ENCODE measurements at regions not wholly inside any gene's neighbourhood (a gene's known extent, or its start where the extent isn't known, plus 50 kb on each side); places are given as distances from the start of the nearest gene placed in this dataset.

DNA sequence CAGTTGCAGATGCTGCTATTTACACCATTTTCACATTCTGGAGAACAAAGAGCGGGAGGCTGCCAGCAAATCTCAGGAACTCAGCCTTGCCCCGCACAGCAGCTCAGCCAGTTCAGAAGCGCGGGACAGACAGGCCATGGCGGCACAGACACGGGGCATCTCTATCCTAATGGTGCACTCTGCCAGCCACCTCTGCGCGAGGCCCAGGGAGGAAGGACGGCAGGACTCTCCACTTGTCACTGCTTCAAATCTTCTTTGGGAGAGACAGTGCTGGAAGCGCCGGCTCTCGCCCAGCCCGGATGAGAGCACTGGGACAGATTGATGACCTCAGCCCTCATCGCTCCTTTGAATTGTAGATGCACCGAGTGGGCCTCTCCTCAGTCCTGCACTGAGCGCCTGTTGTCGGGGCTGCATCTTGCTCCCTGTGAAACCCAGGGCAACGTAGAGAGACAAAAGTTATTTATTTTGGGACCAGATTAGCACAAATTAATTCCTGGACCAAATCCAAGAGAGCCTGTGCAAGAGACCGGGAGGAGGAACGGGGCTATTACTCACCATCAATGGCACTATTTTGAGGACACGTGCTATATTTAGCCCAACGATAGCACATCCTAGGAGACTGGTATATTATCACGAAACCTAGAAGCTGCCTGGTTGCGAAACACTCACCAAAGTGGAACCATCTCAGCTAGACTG, 211.4 kb upstream of the SMIM21 start:
- H3K4me1 ChIP-seq (ENCODE audit: insufficient read depth), result peaks cover 7% of the 10 kb centered on the region; the same call in 1 of the 2 replicates
- Mint-ChIP-seq H3K27ac (no peak overlapping the region), H3K27me3 (ENCODE audit: insufficient read depth, low read depth, poor library complexity) (peaks cover 3% of the 10 kb centered on the region), H3K4me3 (peak overlapping the region; percentile 34; the same call in 2 of the 3 replicates), H3K4me1 (peaks cover 17% of the 10 kb centered on the region), H3K9me3 (no peaks in the 10 kb centered on the region; the same call in 2 of the 3 replicates), H3K36me3 (ENCODE audit: low read depth) (no peaks in the 10 kb centered on the region)
- H3K36me3 ChIP-seq (ENCODE audit: insufficient read depth), result no peaks in the 10 kb centered on the region
- H3K27ac ChIP-seq (ENCODE audit: low read depth), result no peak overlapping the region
- 0 out of 2 replicates have a peak overlapping the region, but pooled peaks have one; percentile 45 for H3K4me2 ChIP-seq
- H3K4me3 ChIP-seq, result peak overlapping the region; percentile 24; the same call in 1 of the 2 replicates
- H4K20me1 ChIP-seq (replicated peaks; ENCODE audit: insufficient read depth), result no peaks in the 10 kb centered on the region
- ATAC-seq, result peak; percentile 97
- H3K27me3 ChIP-seq (ENCODE audit: insufficient read depth), result no peaks in the 10 kb centered on the region
- H3K9me2 ChIP-seq (ENCODE audit: insufficient read depth), result 0 out of 2 replicates have a peak, but pooled peaks cover 5% of the 10 kb centered on the region
- TF ChIP-seq, protein P1, sequence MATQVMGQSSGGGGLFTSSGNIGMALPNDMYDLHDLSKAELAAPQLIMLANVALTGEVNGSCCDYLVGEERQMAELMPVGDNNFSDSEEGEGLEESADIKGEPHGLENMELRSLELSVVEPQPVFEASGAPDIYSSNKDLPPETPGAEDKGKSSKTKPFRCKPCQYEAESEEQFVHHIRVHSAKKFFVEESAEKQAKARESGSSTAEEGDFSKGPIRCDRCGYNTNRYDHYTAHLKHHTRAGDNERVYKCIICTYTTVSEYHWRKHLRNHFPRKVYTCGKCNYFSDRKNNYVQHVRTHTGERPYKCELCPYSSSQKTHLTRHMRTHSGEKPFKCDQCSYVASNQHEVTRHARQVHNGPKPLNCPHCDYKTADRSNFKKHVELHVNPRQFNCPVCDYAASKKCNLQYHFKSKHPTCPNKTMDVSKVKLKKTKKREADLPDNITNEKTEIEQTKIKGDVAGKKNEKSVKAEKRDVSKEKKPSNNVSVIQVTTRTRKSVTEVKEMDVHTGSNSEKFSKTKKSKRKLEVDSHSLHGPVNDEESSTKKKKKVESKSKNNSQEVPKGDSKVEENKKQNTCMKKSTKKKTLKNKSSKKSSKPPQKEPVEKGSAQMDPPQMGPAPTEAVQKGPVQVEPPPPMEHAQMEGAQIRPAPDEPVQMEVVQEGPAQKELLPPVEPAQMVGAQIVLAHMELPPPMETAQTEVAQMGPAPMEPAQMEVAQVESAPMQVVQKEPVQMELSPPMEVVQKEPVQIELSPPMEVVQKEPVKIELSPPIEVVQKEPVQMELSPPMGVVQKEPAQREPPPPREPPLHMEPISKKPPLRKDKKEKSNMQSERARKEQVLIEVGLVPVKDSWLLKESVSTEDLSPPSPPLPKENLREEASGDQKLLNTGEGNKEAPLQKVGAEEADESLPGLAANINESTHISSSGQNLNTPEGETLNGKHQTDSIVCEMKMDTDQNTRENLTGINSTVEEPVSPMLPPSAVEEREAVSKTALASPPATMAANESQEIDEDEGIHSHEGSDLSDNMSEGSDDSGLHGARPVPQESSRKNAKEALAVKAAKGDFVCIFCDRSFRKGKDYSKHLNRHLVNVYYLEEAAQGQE (IDR thresholded peaks at IDR 0.05; ENCODE audit: unreplicated experiment), result no peak
- TF ChIP-seq JUNB (IDR thresholded peaks at IDR 0.05; ENCODE audit: unreplicated experiment), result no peak
- TF ChIP-seq, protein P2, sequence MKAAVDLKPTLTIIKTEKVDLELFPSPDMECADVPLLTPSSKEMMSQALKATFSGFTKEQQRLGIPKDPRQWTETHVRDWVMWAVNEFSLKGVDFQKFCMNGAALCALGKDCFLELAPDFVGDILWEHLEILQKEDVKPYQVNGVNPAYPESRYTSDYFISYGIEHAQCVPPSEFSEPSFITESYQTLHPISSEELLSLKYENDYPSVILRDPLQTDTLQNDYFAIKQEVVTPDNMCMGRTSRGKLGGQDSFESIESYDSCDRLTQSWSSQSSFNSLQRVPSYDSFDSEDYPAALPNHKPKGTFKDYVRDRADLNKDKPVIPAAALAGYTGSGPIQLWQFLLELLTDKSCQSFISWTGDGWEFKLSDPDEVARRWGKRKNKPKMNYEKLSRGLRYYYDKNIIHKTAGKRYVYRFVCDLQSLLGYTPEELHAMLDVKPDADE (IDR thresholded peaks at IDR 0.05), result no peak
- TF ChIP-seq ZNF114 (CRISPR knock-in tag; IDR thresholded peaks at IDR 0.05), result no peak
- no peak for TF ChIP-seq STAT1 (IDR thresholded peaks at IDR 0.05; ENCODE audit: unreplicated experiment)
- no peak for TF ChIP-seq ZNF331 (CRISPR knock-in tag; IDR thresholded peaks at IDR 0.05; ENCODE audit: low read depth)
- TF ChIP-seq EZH2phosphoT487 (IDR thresholded peaks at IDR 0.05; ENCODE audit: unreplicated experiment), result no peak
- TF ChIP-seq, protein P3, sequence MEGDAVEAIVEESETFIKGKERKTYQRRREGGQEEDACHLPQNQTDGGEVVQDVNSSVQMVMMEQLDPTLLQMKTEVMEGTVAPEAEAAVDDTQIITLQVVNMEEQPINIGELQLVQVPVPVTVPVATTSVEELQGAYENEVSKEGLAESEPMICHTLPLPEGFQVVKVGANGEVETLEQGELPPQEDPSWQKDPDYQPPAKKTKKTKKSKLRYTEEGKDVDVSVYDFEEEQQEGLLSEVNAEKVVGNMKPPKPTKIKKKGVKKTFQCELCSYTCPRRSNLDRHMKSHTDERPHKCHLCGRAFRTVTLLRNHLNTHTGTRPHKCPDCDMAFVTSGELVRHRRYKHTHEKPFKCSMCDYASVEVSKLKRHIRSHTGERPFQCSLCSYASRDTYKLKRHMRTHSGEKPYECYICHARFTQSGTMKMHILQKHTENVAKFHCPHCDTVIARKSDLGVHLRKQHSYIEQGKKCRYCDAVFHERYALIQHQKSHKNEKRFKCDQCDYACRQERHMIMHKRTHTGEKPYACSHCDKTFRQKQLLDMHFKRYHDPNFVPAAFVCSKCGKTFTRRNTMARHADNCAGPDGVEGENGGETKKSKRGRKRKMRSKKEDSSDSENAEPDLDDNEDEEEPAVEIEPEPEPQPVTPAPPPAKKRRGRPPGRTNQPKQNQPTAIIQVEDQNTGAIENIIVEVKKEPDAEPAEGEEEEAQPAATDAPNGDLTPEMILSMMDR (conservative IDR thresholded peaks at IDR 0.05; ENCODE audit: low read depth in 2 of 2), result no peak
- no peak; the same call in 1 of the 2 replicates for TF ChIP-seq CREB1 (CRISPR knock-in tag; IDR thresholded peaks at IDR 0.05; ENCODE audit: low read depth)
- TF ChIP-seq NANOG (IDR thresholded peaks at IDR 0.05; ENCODE audit: borderline replicate concordance), result no peak
- no peak for TF ChIP-seq ZNF462 (CRISPR knock-in tag; IDR thresholded peaks at IDR 0.05)
- no peak for TF ChIP-seq POLR2AphosphoS5 (IDR thresholded peaks at IDR 0.05; ENCODE audit: low read depth)
- TF ChIP-seq EZH2 (IDR thresholded peaks at IDR 0.05; ENCODE audit: low read depth, unreplicated experiment), result no peak
- peak overlapping the region; percentile 98 for H2AFZ ChIP-seq
- H3K79me2 ChIP-seq (replicated peaks; ENCODE audit: insufficient read depth), result no peaks in the 10 kb centered on the region
- peak; percentile 49 for DNase-seq (ENCODE audit: low spot score)
- no peaks in the 10 kb centered on the region for H3F3A ChIP-seq (replicated peaks; ENCODE audit: low read depth)

Measured in GM23338 (cell line).